OCI-LY1 (cell line): ENCODE measurements at regions not wholly inside any gene's neighbourhood (a gene's known extent, or its start where the extent isn't known, plus 50 kb on each side); places are given as distances from the start of the nearest gene placed in this dataset.

ENCODE experiments used
- H2AFZ ChIP-seq: fragments of 200-600 bp; sonication (generic), shearing (Covaris generic); 2 replicates; pipeline ENCODE4 v1.6.0; 2014; ENCODE audit warnings: antibody characterized with exemption, mild to moderate bottlenecking, low read length
- H3F3A ChIP-seq: fragments of 200-600 bp; sonication (generic), shearing (Covaris generic); 2 replicates; pipeline ENCODE4 v1.6.0; 2014; ENCODE audit warnings: mild to moderate bottlenecking, antibody characterized with exemption, low read length, moderate library complexity; ENCODE audit not compliant: insufficient read depth
- H3K27ac ChIP-seq: fragments of 200-600 bp; sonication (generic); 2 replicates; pipeline ENCODE4 v1.5.1; 2014; ENCODE audit warnings: low read length, mixed run types, mild to moderate bottlenecking, low read depth; ENCODE audit not compliant: poor library complexity, severe bottlenecking
- H3K27me3 ChIP-seq: fragments of 200-600 bp; sonication (generic); 2 replicates; pipeline ENCODE4 v1.6.0; 2014; ENCODE audit warnings: antibody characterized with exemption, mild to moderate bottlenecking, low read length, moderate library complexity; ENCODE audit not compliant: insufficient read depth
- H3K36me3 ChIP-seq: fragments of 200-600 bp; sonication (generic); 2 replicates; pipeline ENCODE4 v1.6.1; 2014; ENCODE audit warnings: mild to moderate bottlenecking, antibody characterized with exemption, low read length, moderate library complexity, mixed read lengths; ENCODE audit not compliant: insufficient read depth
- H3K4me1 ChIP-seq: fragments of 200-600 bp; sonication (generic); 2 replicates; pipeline ENCODE4 v1.5.1; 2014; ENCODE audit warnings: mild to moderate bottlenecking, low read length, moderate library complexity; ENCODE audit not compliant: insufficient read depth, severe bottlenecking
- H3K4me2 ChIP-seq: fragments of 200-600 bp; sonication (generic), shearing (Covaris generic); 2 replicates; pipeline ENCODE4 v1.6.1; 2014; ENCODE audit warnings: low read length
- H3K4me3 ChIP-seq: fragments of 200-600 bp; sonication (generic); 2 replicates; pipeline ENCODE4 v1.5.1; 2014; ENCODE audit warnings: low read length, low read depth, mild to moderate bottlenecking, mixed read lengths; ENCODE audit not compliant: poor library complexity, severe bottlenecking
- H3K79me2 ChIP-seq: fragments of 200-600 bp; shearing (Covaris generic); 2 replicates; pipeline ENCODE4 v1.6.1; 2016; ENCODE audit warnings: mixed run types, low read length, mixed read lengths; ENCODE audit not compliant: insufficient read depth
- H3K9ac ChIP-seq: fragments of 200-600 bp; sonication (generic), shearing (Covaris generic); 2 replicates; pipeline ENCODE4 v1.6.1; 2014; ENCODE audit warnings: mild to moderate bottlenecking, low read length, mixed read lengths
- H3K9me2 ChIP-seq: fragments of 200-600 bp; sonication (generic), shearing (Covaris generic); 2 replicates; pipeline ENCODE4 v1.6.1; 2014; ENCODE audit warnings: low read depth, mild to moderate bottlenecking, low read length, mixed read lengths
- H3K9me3 ChIP-seq: fragments of 200-600 bp; shearing (Covaris generic); 2 replicates; pipeline ENCODE4 v1.6.1; 2014; ENCODE audit warnings: low read length, mixed read lengths
- H4K20me1 ChIP-seq: fragments of 200-600 bp; sonication (generic), shearing (Covaris generic); 2 replicates; pipeline ENCODE4 v1.6.0; 2016; ENCODE audit warnings: mild to moderate bottlenecking, low read length; ENCODE audit not compliant: insufficient read depth
- CTCF ChIP-seq: fragments of 200-600 bp; sonication (generic), shearing (Covaris generic); IDR thresholded peaks from 2 replicates; pipeline ENCODE4 v1.5.1; 2017; ENCODE audit warnings: mild to moderate bottlenecking, antibody characterized with exemption, low read length, moderate library complexity, mixed read lengths
- EZH2 ChIP-seq: fragments of 200-600 bp; sonication (generic), shearing (Covaris generic); IDR thresholded peaks from 2 replicates; pipeline ENCODE4 v1.8.0; 2017; ENCODE audit warnings: borderline replicate concordance, mixed run types, mild to moderate bottlenecking, antibody characterized with exemption, low read length, moderate library complexity, mixed read lengths

GRCh38 chr3:147030274-147030673 is 376.1 kb downstream of the ZIC4 start:
- Histone ChIP-seq H3K9me2 (no peaks in the 10 kb centered on the region), H3K9ac (no peak overlapping the region), H3K79me2 (no peaks in the 10 kb centered on the region), H3K36me3 (no peaks in the 10 kb centered on the region), H4K20me1 (no peaks in the 10 kb centered on the region), H3K4me1 (no peaks in the 10 kb centered on the region), H3K27me3 (no peaks in the 10 kb centered on the region), H2AFZ (no peak overlapping the region), H3K4me3 (no peak overlapping the region), H3K27ac (no peak overlapping the region), H3K9me3 (no peaks in the 10 kb centered on the region; the same call in 1 of the 2 replicates), H3F3A (no peaks in the 10 kb centered on the region), H3K4me2 (no peak overlapping the region)
- no peak for TF ChIP-seq EZH2
- TF ChIP-seq CTCF = no peak

GRCh38 chr3:147015334-147015733 is 391.0 kb downstream of the ZIC4 start:
- no peaks in the 10 kb centered on the region for H3K4me1 ChIP-seq
- H2AFZ ChIP-seq = no peak overlapping the region
- no peaks in the 10 kb centered on the region for H3K9me2 ChIP-seq
- H3F3A ChIP-seq = no peaks in the 10 kb centered on the region
- no peaks in the 10 kb centered on the region for H3K9me3 ChIP-seq
- H3K36me3 ChIP-seq = no peaks in the 10 kb centered on the region
- no peak overlapping the region for H3K9ac ChIP-seq
- no peak overlapping the region for H3K4me3 ChIP-seq
- no peaks in the 10 kb centered on the region for H3K27me3 ChIP-seq
- no peak overlapping the region for H3K4me2 ChIP-seq
- H4K20me1 ChIP-seq = no peaks in the 10 kb centered on the region
- TF ChIP-seq EZH2 (no peak), CTCF (no peak)
- no peak overlapping the region for H3K27ac ChIP-seq
- H3K79me2 ChIP-seq = no peaks in the 10 kb centered on the region

DNA sequence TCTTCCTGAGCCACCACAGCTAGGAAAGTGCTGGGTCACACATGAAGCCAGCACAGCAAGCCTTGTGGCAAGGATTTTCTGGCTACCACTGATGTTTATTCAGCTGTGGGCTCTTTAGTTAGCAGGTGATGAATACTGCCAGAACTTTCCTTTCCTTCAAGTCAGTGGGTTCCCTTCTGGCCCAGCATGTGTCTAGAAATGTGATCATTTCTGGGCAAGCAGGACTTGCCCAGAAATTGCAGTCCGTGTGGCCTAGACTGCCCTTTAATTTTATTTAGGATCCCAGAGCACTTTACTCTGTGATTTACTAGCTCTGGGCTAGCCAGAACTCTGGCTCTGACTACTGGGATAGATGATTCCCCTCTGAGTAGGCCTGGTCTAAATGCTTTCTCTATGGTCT is 397.5 kb downstream of the ZIC4 start:
- Histone ChIP-seq H2AFZ (no peak overlapping the region), H3K79me2 (no peaks in the 10 kb centered on the region), H3K27me3 (no peaks in the 10 kb centered on the region), H3K4me3 (no peak overlapping the region), H3K36me3 (no peaks in the 10 kb centered on the region), H3F3A (no peaks in the 10 kb centered on the region), H3K4me1 (no peaks in the 10 kb centered on the region), H3K27ac (no peak overlapping the region), H3K4me2 (no peak overlapping the region), H3K9me2 (no peaks in the 10 kb centered on the region), H4K20me1 (no peaks in the 10 kb centered on the region), H3K9me3 (no peaks in the 10 kb centered on the region), H3K9ac (no peak overlapping the region)
- no peak for TF ChIP-seq EZH2

- H3K9ac ChIP-seq = no peak overlapping the region
- no peaks in the 10 kb centered on the region for H3K79me2 ChIP-seq
- no peaks in the 10 kb centered on the region for H3K9me3 ChIP-seq
- no peaks in the 10 kb centered on the region for H4K20me1 ChIP-seq
- H3K36me3 ChIP-seq = no peaks in the 10 kb centered on the region
- H3K4me1 ChIP-seq = no peaks in the 10 kb centered on the region
- no peak overlapping the region for H2AFZ ChIP-seq
- no peak overlapping the region for H3K27ac ChIP-seq
- no peak overlapping the region for H3K4me3 ChIP-seq
- no peaks in the 10 kb centered on the region for H3F3A ChIP-seq
- H3K4me2 ChIP-seq = no peak overlapping the region
- H3K9me2 ChIP-seq = no peaks in the 10 kb centered on the region
- no peak for TF ChIP-seq EZH2
- TF ChIP-seq CTCF = no peak
- no peaks in the 10 kb centered on the region for H3K27me3 ChIP-seq
These were observed 397.9 kb downstream of the ZIC4 start for GRCh38 chr3:147008458-147008857.
